Kasumi-1 (cell line): ENCODE measurements at regions not wholly inside any gene's neighbourhood (a gene's known extent, or its start where the extent isn't known, plus 50 kb on each side); places are given as distances from the start of the nearest gene placed in this dataset.

Source experiments
- DNase-seq, 2 experiments: peaks; one replicate each; lab custom pipeline; 2025; lab: John Stamatoyannopoulos, UW

- DNase-seq: no peak
Observed at GRCh38 chr20:40449144-40449690, 239.8 kb downstream of the MAFB start.

DNA sequence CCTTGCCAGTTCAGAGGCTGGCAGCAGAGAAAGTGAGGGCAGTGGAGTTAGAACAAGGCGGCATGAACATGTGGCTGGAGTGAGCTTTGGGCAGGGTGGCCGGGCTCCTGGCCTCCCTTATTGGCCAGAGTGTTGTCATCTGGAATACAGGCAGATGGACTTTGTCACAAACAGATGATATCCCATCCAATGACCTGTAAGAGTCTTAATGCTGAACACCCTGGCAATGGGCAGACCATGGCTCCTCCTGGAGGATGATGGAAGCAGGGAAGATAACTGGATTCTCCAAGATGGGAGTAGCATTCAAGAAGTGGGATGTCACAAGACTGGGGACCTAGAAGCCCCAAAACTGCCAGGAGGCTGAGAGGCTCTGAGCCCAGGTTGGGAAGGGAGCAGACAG lies 242.1 kb downstream of the MAFB start:
- no peak for DNase-seq

DNA sequence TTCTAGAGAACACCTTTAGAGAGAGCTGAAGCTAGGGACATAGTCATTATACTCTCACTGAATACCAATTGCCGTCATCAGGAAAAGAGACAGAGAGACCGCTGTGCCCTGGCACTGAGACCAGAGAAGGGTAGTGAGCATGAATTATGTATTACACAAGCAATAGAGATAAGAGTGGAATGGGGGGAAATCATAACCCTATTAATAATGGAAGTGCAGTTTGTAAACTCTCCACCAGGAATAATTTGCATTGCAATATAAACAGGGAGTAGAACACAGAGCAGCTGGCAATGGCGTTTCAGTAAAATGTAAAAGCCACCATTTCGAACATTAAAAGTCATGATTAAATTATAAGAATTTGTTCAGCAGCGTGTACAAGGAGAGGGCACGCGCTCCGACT lies 244.5 kb downstream of the MAFB start:
- no peak for DNase-seq

- no peak for DNase-seq
Observed at GRCh38 chr20:40443753-40444152, 245.3 kb downstream of the MAFB start.

DNA sequence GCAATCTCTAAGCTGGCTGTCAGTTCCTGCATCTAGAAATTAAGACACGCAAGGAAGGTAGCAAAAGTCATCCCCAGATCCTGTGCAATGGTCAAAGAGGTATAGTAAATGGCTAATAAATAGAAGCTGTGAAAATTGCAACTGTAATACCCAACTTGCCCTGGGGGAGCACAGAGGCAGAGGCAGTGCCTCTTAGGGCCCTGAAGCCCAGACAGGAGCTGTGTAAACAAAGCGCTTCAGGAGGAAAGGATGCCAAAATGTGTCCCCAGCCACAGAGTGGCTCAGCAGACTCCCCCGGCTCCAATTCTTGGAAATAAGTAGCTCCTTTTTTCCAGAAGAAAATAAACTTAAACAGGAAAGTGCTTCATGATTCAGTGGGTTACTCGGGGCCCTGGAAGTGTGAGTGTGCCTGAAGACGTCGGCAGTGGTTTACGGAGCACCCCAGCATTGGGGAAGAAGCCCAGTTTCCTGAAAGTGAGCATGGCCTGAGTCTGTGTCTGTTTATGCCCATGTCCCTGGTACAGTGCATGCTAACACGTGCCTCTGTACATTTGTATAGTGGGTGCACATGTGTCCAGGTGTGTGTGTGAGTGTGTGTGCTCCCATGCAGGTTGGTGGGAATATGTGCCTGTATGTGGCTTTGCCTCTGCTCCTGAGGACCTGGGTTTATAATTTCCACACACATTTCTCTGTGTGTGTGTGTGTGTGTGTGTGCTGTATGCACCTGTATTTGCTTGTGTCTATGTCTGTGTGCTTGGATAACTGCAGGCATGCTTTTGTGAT lies 246.7 kb downstream of the MAFB start:
- DNase-seq: no peak

DNA sequence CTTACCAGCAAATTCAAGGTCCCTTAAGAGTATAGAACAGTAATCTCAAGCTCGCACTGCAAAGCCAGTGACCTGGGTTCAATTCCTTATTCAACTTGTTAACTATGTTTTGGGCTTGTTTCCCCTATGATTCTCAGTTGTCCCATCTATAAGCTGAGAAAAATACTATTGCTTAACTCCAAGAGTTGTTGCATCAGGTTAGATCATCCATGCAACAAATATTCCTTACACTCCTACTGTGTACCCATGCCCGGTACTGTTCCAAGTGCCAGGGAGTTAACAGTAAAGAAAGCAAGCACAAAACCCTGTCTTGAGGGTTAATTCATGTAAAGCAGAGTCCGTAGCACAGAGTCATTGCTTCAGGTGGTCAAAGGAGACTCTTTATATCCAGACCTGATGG lies 247.3 kb downstream of the MAFB start:
- DNase-seq: no peak

GRCh38 chr20:40438161-40438830 lies 250.7 kb downstream of the MAFB start:
- DNase-seq: no peak

DNA sequence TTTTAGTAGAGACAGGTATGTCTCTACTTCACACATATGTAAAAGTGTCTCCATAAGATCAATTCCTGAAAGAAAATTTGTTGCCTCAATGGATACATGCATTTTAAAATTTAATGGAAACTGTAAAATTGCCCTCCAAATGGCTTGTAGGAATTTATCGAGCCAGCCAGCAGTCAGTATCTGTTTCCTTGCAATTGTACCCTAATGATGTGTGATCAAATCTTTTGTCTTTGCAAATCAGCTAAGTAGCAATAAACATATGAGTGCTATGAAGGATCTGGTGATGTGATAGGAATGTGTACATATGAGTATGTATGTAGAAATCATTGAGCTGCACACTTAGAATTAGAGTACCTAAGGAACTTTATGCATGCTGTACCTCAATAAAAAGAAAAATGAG lies 253.0 kb downstream of the MAFB start:
- no peak for DNase-seq

DNA sequence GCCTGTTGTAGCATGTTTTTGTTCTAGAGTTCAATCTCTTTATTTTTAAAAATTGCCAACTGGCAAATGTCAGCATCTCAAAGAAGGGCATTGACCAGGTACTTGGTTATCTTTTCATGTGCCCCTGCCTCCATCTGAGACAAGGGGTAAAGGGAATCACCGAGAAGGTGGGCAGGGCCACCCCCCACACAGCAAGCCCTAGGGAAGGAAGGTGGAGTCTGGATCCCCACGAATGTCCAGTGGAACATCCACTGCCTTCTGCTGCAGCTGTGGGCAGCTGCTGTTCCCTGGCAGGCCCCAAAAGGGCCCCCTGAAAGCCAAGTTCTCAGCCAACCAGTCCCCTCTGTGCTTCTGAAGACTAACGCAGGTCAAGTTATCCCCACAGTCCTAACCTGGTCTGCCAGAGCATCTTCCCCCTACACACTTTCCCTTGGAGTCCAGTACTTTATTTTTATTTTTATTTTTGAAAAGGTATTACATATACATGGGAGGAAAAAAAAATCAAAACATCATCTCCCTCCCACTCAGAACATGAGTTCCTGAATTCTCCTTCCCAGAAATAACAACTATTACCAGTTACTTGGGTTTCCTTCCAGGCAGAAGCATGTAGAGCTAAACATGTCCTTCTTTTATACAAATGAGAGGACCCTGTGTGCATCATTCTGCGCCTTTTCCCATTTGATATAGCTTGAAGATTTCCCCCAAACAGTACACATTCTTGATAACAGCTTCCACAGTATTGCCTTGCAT lies 253.7 kb downstream of the MAFB start:
- no peak for DNase-seq

DNA sequence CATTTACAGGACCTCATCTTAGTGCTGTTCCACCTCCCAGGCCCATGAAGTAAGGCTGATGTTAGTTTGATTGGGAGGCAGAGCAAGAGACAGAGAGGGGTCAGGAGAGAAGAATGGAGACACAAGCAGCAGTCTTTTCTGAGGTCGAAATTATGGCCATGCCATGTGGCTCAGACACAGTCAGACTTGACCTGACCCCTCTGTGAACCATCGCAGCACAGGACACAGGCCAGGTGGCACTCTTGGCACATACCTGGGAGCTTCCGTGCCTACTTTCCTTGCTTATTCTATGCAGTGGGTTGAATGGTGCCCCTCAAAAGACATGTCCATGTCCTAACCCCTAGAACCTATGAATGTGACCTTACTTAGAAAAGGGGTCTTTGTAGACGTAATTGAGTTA lies 254.9 kb downstream of the MAFB start:
- DNase-seq: no peak

- no peak for DNase-seq
Observed at GRCh38 chr20:40433341-40433861, 255.6 kb downstream of the MAFB start.

DNA sequence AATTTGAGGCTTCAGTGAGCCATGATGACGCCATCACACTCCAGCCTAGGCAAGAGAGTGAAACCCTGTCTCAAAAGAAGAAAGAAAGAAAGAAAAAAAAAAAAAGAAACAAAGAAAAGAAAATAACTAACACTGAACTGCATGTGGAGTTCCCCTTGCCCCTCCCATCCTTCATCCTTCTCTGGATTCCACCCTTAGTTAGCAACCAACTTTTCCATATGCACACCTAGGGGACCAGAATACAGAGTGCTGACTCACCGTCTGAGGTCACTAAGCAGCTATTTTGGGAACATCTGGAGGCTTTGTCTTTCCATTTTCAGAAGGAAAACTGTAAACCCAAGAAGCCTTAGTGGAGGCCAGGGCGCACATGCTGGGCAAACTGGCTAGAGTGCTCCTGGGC lies 257.4 kb downstream of the MAFB start:
- DNase-seq: no peak

DNA sequence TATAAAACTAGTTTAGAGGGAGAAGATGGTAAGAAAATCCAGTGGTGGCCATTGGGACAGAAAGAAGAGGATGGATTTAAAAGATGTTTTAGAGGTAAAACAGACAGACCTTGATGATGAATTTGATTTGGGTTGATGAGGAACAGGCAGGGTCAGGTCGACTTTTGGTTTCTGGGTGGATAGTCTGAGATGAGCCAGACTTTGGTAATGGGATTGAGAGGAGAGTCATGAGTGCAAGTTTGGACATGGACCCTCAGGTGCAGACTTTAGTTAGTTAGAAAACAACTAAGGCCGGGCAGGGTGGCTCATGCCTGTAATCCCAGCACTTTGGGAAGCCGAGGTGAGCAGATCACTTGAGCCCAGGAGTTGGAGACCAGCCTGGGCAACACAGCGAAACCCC lies 257.9 kb downstream of the MAFB start:
- DNase-seq: no peak

GRCh38 chr20:40427026-40427425 lies 262.0 kb downstream of the MAFB start:
- DNase-seq: no peak

GRCh38 chr20:40424695-40425094 lies 264.3 kb downstream of the MAFB start:
- DNase-seq: no peak

DNA sequence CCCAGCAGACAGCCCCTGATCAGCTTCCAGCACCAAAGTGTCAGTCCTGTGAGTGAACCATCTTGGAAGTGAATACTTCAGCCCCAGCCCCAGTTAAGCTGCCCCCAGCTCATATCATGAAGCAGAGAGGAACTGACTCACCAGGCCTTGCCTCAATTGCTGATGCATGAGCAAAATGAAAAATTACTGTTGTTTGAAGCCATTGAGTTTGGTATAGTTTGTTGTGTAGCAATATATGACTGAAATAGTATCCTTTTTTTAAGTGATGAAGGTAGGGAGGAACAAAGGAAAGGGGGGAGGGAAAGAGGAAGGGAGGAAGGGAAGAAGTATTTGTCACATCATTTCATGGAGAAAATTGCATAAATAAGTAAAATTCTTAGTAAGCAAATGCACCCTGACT lies 266.4 kb downstream of the MAFB start:
- no peak for DNase-seq

DNA sequence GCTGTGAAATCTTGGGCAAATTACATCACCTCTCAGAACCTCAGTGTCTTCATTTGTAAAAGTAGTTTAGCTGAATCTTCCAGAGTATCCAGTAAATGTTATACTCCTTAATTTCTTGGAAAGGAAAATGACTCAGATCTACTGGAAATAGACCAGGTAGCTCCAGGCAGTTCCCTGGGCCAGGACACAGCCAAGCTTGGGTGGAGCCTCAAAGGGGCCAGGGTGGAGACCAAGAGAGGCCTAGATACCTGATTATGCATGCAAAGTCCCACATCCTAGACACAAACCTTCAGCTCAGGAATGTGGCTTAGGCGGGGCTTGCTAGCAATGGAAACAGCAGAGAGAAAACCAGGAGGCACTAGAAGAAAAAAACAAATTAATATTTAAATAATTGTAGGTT lies 272.8 kb downstream of the MAFB start:
- no peak for DNase-seq

DNA sequence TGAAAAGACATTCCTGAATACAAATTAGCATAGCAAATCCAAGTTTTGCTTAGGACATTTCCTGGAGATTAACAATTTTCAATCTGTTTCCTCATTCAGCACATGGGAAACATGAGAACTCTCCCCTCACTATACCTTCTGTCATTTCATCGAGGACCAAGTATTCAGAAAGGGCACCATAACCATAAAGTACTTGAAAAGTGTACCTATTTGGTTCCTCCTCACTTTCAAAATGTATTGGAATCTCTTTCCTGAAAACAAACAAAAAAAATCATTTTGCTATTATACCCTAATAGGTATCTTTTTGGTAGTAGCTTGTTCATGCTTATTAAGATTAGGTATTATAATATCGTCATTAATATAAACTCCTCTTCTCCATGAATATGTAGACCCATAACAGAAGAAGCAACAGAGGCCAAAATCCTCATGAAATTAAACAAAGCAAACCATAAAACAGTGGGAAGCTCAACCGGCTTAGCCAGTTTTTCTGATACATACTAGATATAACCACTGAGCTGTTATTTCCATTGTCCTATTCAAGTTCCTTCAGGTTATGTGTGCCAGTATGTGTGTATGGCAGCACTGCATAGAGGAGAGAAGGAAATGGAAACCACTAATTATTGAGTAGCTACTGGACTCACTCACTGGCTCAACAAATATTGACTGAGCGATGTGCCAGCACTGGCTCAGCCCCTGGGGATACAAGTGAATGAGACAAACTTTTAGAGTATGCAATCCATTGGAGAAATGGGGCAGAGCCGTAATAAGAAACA lies 274.0 kb downstream of the MAFB start:
- no peak for DNase-seq

DNA sequence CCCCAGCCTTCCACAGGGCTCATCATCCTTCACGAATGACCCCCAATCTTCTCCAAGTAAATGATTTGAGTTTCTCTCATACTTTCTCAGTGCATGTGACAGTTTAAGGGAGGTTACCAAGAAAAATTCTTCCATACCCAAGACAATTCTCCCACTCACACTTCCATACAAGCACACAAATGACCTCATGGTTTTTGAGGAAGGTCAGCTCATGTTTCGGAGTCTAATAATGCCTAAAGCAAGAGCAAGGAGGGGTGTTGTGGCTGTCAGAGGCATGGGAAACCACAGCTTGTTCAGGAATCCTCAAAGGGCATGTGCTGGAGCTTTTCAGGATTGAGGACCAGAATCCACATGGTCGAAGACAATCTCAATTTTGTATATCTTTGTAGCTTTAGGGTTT lies 279.0 kb downstream of the MAFB start:
- no peak for DNase-seq

DNA sequence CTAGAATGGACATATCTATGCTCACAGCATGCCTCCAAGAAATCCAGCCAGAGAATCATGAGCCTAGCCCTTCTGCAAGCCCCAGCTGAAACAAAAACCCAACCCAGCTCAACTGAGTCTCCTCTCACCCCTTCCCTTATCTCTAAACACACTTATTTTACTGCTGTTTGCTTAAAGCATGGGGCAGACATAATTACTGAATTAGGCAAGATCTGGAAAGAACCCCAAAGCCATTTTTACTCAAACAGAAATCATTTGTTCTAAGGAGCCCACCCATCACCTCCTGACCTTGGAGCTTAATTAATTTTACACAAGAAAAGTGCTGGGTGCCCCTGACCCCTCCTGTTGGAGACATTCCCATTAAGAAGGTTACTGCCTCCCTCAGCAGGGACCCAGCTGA lies 291.6 kb downstream of the MAFB start:
- no peak for DNase-seq

GRCh38 chr20:40393197-40394079 lies 295.6 kb downstream of the MAFB start:
- no peak for DNase-seq
